Gastrocnemius medialis (tissue), 4 donors: ENCODE measurements at regions not wholly inside any gene's neighbourhood (a gene's known extent, or its start where the extent isn't known, plus 50 kb on each side); places are given as distances from the start of the nearest gene placed in this dataset.

Experiments
- ATAC-seq, 2 donors: fragments of 150-250 bp; one replicate each; pipeline ENCODE4 v1.9.1; 2016
- DNase-seq, 2 donors: peaks; one replicate each; pipeline ENCODE4 v3.0.0-alpha.2; 2019
- H3K27ac ChIP-seq, 4 donors: fragments of 200-600 bp; sonication (generic); 1 replicate in 1 of 4; 2 replicates in 3 of 4; pipeline ENCODE4 v1.5.1; 2016 to 2018; ENCODE audit warnings: mild to moderate bottlenecking in 2 of 4, moderate library complexity in 1 of 4
- H3K27me3 ChIP-seq, 3 donors: fragments of 200-600 bp; sonication (generic) in 2 of 3; 1 replicate in 1 of 3; 2 replicates in 2 of 3; pipeline versions ENCODE4 v1.5.1 to v1.6.0; 2016 to 2019; ENCODE audit warnings: mild to moderate bottlenecking in 1 of 3, moderate library complexity in 1 of 3
- H3K36me3 ChIP-seq, 2 donors: fragments of 200-600 bp; sonication (generic) in 1 of 2; one replicate each; pipeline ENCODE4 v1.5.1; 2017 to 2018
- H3K4me1 ChIP-seq, 2 donors: fragments of 200-600 bp; sonication (generic) in 1 of 2; one replicate each; pipeline ENCODE4 v1.5.1; 2016 to 2017; ENCODE audit warnings: mild to moderate bottlenecking in 2 of 2
- H3K4me3 ChIP-seq, 4 donors: fragments of 200-600 bp; sonication (generic) in 3 of 4; 1 replicate in 1 of 4; 2 replicates in 3 of 4; pipeline ENCODE4 v1.5.1; 2016 to 2019; ENCODE audit warnings: mild to moderate bottlenecking in 2 of 4
- H3K9me3 ChIP-seq, 3 donors: fragments of 200-600 bp; sonication (generic) in 2 of 3; 1 replicate in 1 of 3; 2 replicates in 2 of 3; pipeline ENCODE4 v1.5.1; 2016 to 2019
- POLR2A ChIP-seq, 2 donors: fragments of 450-650 bp; IDR thresholded peaks; one replicate each; pipeline ENCODE4 v1.6.1; 2017; ENCODE audit warnings: antibody characterized with exemption in 2 of 2, mild to moderate bottlenecking in 2 of 2, moderate library complexity in 2 of 2
- in situ Hi-C, 4 donors: fragments of 200-750 bp; cut with MboI; loops; one replicate each; pipeline versions ENCODE4 v1.15.0 to v1.8.0; 2017; ENCODE audit warnings: low sequenced_read_pairs in 4 of 4
- intact Hi-C: fragments of 100-400 bp; cut with DNase I; formaldehyde crosslinking; loops from one replicate; pipeline ENCODE4 v1.15.1; 2023; ENCODE audit warnings: low total_unique reads
- TF ChIP-seq, protein P1 (sequence below), 5 experiments: fragments of 450-650 bp in 3 of 5; fragments of 200-600 bp in 2 of 5; sonication (generic) in 2 of 5; IDR thresholded peaks in 4 of 5; conservative IDR thresholded peaks in 1 of 5; 1 replicate in 4 of 5; 2 replicates in 1 of 5; pipeline ENCODE4 v1.5.1; 2016 to 2019; ENCODE audit warnings: antibody characterized with exemption in 5 of 5, mild to moderate bottlenecking in 3 of 5, moderate library complexity in 3 of 5

- no peak for DNase-seq
- H3K4me1 ChIP-seq: no peaks in the 10 kb centered on the region
- in situ Hi-C loops (no loop called here), intact Hi-C loops (no loop called here)
- ATAC-seq: no peak
- no peaks in the 10 kb centered on the region for H3K36me3 ChIP-seq
- no peak overlapping the region for H3K27ac ChIP-seq
- no peaks in the 10 kb centered on the region for H3K27me3 ChIP-seq
- no peaks in the 10 kb centered on the region for H3K9me3 ChIP-seq
- no peak overlapping the region for H3K4me3 ChIP-seq
- TF ChIP-seq POLR2A (IDR thresholded peaks at IDR 0.05): no peak
- TF ChIP-seq, protein P1, sequence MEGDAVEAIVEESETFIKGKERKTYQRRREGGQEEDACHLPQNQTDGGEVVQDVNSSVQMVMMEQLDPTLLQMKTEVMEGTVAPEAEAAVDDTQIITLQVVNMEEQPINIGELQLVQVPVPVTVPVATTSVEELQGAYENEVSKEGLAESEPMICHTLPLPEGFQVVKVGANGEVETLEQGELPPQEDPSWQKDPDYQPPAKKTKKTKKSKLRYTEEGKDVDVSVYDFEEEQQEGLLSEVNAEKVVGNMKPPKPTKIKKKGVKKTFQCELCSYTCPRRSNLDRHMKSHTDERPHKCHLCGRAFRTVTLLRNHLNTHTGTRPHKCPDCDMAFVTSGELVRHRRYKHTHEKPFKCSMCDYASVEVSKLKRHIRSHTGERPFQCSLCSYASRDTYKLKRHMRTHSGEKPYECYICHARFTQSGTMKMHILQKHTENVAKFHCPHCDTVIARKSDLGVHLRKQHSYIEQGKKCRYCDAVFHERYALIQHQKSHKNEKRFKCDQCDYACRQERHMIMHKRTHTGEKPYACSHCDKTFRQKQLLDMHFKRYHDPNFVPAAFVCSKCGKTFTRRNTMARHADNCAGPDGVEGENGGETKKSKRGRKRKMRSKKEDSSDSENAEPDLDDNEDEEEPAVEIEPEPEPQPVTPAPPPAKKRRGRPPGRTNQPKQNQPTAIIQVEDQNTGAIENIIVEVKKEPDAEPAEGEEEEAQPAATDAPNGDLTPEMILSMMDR (IDR thresholded peaks at IDR 0.05 in 4 of 5, conservative IDR thresholded peaks at IDR 0.05 in 1 of 5): no peak
These were observed 64.9 kb downstream of the CD2 start for GRCh38 chr1:116819081-116819480.

DNA sequence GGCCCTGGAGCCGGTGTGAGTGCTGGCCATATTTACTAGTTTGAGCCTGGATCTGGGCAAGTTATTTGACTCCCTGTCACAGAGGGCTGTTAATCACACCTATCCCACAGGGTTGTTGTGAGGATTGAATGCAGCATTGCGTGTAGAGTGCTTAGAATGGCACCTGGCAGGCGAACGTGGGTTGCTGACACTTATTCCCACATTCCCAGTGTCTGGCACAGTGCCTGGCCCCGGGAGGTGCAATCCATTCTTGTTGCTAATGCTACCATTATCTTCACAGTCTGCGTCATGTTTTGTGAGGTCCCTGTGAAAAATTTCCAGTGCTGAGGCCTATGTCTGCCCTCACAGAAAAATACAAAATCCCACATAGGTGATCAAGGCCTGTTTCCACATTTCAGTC, 66.1 kb downstream of the CD2 start:
- intact Hi-C loops: no loop called here
- H3K4me1 ChIP-seq: no peaks in the 10 kb centered on the region
- H3K4me3 ChIP-seq: no peak overlapping the region
- ATAC-seq: no peak
- H3K27ac ChIP-seq: no peak overlapping the region
- H3K9me3 ChIP-seq: no peaks in the 10 kb centered on the region
- H3K36me3 ChIP-seq: no peaks in the 10 kb centered on the region
- no peaks in the 10 kb centered on the region for H3K27me3 ChIP-seq
- in situ Hi-C loops: no loop called here
- DNase-seq: no peak
- TF ChIP-seq, protein P1 (IDR thresholded peaks at IDR 0.05 in 4 of 5, conservative IDR thresholded peaks at IDR 0.05 in 1 of 5): no peak
- TF ChIP-seq POLR2A (IDR thresholded peaks at IDR 0.05): no peak

- no peaks in the 10 kb centered on the region for H3K9me3 ChIP-seq
- no peaks in the 10 kb centered on the region for H3K36me3 ChIP-seq
- no peak for TF ChIP-seq POLR2A (IDR thresholded peaks at IDR 0.05)
- TF ChIP-seq, protein P1 (IDR thresholded peaks at IDR 0.05 in 4 of 5, conservative IDR thresholded peaks at IDR 0.05 in 1 of 5): no peak
- in situ Hi-C loops: no loop called here
- no peaks in the 10 kb centered on the region for H3K4me1 ChIP-seq
- intact Hi-C loops: no loop called here
- no peak for DNase-seq
- H3K4me3 ChIP-seq: no peak overlapping the region
- ATAC-seq: no peak
- no peak overlapping the region for H3K27ac ChIP-seq
- no peaks in the 10 kb centered on the region for H3K27me3 ChIP-seq
These were observed 67.5 kb downstream of the CD2 start for GRCh38 chr1:116821763-116822162.

DNA sequence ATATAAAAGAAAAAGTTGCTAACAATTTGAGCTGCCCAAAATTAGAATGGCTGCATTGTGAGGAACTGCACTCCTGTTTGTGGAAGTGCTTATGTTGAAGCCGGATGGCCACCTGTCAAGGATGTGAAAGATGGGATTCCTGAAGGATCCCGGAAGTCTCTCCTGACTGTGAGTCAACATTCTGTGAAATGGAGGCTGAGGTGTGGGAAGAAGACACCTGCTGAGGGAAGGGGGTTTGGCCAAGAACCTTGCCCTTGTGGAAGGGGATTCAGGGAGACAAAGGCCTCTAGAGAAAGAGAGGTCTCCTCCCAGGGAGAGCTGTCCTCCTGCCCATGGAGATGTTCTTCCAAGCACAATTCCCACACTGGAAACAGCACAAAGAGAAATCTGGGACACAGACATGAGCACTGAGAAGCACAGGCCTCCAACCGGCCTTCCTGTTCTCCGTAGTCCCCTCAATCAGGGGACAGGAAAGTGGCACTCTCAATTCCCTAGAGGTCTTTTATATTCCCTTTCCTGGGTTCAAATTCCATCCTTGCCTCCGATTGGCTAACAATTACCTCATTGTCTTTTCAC, 70.5 kb downstream of the CD2 start:
- Histone ChIP-seq H3K4me3 (no peak overlapping the region), H3K4me1 (no peaks in the 10 kb centered on the region), H3K9me3 (no peaks in the 10 kb centered on the region), H3K36me3 (no peaks in the 10 kb centered on the region), H3K27me3 (no peaks in the 10 kb centered on the region), H3K27ac (no peak overlapping the region)
- in situ Hi-C loops (no loop called here), intact Hi-C loops (no loop called here)
- TF ChIP-seq, protein P1 (IDR thresholded peaks at IDR 0.05 in 4 of 5, conservative IDR thresholded peaks at IDR 0.05 in 1 of 5): no peak
- TF ChIP-seq POLR2A (IDR thresholded peaks at IDR 0.05): no peak
- DNase-seq (no peak), ATAC-seq (no peak)

GRCh38 chr1:116825207-116825719, 71.0 kb downstream of the CD2 start:
- TF ChIP-seq, protein P1 (IDR thresholded peaks at IDR 0.05 in 4 of 5, conservative IDR thresholded peaks at IDR 0.05 in 1 of 5): no peak
- no peak for TF ChIP-seq POLR2A (IDR thresholded peaks at IDR 0.05)
- in situ Hi-C loops: no loop called here
- Histone ChIP-seq H3K4me3 (no peak overlapping the region), H3K4me1 (no peaks in the 10 kb centered on the region), H3K9me3 (no peaks in the 10 kb centered on the region), H3K27ac (no peak overlapping the region), H3K27me3 (no peaks in the 10 kb centered on the region), H3K36me3 (no peaks in the 10 kb centered on the region)
- intact Hi-C loops: no loop called here
- ATAC-seq (no peak), DNase-seq (no peak)
